WI38 (cell line): ENCODE measurements at regions not wholly inside any gene's neighbourhood (a gene's known extent, or its start where the extent isn't known, plus 50 kb on each side); places are given as distances from the start of the nearest gene placed in this dataset.

Experiments used
- H3K4me3 ChIP-seq: 2 replicates; pipeline ENCODE4 v1.5.1; 2011; ENCODE audit warnings: low read depth, mild to moderate bottlenecking, control low read depth, low read length
- TF ChIP-seq, protein P1 (sequence below): IDR thresholded peaks from 2 replicates; pipeline ENCODE4 v1.5.1; 2012; ENCODE audit warnings: low read depth, mild to moderate bottlenecking, control low read depth, low read length

DNA sequence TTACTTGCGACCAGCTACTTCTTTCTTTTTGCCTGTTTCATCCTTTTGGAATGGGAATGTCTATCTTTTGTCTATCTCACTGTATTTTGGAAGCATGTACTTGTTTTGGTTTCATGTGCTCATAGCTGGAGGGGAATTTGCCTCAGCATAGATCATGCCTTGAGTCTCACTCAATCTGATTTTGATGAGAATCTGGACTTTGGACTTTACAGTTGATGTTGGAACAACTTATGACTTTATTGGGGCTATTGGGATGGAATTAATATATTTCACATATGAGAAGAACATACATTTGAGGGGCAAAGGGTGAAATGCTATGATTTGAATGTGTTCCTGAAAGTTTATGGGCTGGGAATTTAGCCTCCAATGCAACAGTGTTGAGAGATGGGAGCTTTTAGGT, 206.2 kb upstream of the DDI1 start:
- no peak overlapping the region for H3K4me3 ChIP-seq
- TF ChIP-seq, protein P1, sequence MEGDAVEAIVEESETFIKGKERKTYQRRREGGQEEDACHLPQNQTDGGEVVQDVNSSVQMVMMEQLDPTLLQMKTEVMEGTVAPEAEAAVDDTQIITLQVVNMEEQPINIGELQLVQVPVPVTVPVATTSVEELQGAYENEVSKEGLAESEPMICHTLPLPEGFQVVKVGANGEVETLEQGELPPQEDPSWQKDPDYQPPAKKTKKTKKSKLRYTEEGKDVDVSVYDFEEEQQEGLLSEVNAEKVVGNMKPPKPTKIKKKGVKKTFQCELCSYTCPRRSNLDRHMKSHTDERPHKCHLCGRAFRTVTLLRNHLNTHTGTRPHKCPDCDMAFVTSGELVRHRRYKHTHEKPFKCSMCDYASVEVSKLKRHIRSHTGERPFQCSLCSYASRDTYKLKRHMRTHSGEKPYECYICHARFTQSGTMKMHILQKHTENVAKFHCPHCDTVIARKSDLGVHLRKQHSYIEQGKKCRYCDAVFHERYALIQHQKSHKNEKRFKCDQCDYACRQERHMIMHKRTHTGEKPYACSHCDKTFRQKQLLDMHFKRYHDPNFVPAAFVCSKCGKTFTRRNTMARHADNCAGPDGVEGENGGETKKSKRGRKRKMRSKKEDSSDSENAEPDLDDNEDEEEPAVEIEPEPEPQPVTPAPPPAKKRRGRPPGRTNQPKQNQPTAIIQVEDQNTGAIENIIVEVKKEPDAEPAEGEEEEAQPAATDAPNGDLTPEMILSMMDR, result no peak

DNA sequence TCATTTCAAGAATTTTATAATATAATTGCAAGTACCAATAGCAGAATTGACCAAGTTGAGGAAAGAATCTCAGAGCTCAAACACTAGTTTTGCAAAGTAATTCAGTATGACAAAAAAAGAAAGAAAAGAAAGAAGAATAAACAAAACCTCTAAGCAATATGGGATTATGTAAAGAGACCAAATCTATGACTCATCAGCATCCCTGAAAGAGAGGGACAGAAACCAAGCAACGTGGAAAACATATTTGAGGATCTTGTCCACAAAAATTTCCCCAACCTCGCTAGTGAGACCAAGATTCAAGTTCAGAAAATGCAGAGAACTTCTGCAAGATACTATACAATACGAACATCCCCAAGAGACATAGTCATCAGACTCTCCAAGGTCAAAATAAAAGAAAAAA, 203.7 kb upstream of the DDI1 start:
- TF ChIP-seq, protein P1, result no peak
- H3K4me3 ChIP-seq, result no peak overlapping the region

DNA sequence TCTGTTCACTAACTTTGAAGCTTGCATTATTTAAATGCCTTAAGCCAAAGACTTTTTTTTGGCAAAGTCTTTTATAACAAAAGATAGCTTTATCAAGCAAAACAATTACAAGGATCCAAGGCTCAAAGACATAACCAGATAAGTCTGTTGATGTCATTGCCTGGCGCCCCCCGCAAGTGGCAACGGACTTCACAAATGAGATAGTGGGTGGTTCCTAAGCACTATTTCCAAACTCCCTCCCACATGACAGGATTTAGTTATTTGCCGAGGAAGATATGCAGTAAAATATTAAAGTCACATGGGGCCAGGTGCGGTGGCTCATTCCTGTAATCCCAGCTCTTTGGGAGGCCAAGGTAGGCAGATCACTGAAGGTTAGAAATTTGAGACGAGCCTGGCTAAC, 194.2 kb upstream of the DDI1 start:
- TF ChIP-seq, protein P1, result no peak
- no peak overlapping the region for H3K4me3 ChIP-seq

DNA sequence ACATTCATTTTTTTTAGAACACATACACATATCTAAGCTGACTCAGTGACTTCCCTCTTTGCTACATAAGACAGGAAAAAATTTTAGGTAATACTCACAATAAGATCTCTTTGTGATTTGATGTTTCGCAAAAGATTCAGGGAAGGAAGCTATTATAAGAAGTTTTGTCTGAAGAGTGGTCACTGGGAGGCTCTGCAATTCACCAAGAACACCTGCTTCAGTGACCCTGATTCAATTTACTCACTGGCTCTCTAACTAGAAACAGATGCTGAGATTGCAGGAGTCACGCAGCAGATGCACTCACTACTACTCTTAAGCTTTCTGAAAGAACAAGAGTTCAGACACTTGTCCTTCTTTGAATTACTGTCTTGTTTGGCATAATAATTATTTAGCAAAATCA, 193.6 kb upstream of the DDI1 start:
- TF ChIP-seq, protein P1, result no peak
- H3K4me3 ChIP-seq, result no peak overlapping the region

DNA sequence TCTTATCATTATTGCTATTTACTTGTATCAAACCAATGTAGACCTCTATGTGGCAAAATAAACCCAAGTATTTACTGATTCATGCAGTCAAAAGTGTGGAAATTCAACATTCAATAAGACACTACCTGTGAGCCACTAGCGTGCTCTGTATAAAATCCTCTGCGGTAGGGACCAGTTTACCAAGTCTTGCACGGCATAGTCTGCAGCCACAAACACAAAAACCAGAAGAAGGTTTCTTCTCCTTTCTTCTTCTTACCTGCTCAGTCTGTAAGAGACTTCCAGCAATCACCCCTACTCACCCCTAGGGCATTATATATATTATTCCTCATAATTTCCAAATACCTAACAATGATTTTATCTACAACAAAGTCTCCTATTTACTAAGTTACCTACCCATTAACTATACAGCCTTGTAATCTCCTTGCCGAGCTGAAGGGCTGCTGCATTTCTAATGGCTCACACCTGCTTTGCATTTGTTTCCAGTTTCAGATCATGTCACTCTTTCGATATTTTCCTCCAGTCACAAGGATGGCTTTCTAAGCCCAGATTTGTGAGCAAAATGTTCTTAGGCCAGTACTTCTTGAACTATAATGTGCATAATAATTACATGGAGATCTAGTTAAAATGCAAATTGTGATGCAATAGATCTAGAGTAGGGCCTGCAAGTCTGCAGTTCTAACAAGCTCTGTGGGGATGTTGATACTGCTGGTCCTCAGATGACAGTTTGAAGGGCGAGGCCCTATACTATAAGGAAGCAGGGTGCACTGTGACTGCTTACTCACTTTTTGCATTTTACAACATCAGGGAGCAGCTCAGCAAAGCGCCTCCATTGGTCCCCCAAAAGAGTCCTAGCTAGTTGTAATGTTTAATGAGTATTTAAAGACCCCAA, 191.9 kb upstream of the DDI1 start:
- TF ChIP-seq, protein P1, result no peak
- H3K4me3 ChIP-seq, result no peak overlapping the region

DNA sequence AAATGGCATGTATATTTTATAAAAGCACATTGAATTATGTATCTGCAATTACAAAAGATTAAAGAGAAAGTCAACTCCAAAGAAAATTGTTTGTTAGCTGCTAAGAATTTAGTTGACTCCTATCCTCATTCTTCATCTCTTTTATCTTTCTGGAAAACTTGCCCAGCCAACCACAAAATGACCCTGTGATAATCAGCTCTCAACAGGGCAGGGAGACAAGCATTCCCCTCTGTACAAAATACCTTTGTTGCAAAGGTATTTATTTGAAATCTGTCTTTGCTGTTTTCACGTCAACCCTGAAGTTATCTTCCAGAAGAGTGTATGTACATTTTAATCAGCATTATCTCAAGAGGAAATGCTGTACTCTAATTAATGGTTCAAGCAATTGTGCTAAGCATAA, 191.1 kb upstream of the DDI1 start:
- TF ChIP-seq, protein P1, result no peak
- no peak overlapping the region for H3K4me3 ChIP-seq

DNA sequence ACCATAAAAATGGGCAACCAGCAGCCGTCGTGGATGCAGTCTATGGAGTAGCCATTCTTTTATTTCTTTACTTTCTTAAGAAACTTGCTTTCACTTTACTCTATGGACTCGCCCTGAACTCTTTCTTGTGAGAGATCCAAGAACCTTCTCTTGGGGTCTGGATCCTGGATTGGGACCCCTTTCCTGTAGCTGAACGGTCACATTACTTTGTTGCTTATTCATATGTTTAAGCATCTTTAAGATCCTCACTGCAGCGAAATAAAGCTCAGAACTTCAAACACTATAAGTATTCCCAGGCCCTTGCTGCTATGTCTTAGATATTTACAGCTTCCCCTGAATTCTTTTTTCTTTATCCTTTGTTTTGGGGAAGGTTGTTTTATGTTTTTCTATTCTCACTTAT, 187.8 kb upstream of the DDI1 start:
- H3K4me3 ChIP-seq, result no peak overlapping the region
- TF ChIP-seq, protein P1, result no peak
